ENCODE measurements at regions not wholly inside any gene's neighbourhood (a gene's known extent, or its start where the extent isn't known, plus 50 kb on each side); places are given as distances from the start of the nearest gene placed in this dataset.

DNA sequence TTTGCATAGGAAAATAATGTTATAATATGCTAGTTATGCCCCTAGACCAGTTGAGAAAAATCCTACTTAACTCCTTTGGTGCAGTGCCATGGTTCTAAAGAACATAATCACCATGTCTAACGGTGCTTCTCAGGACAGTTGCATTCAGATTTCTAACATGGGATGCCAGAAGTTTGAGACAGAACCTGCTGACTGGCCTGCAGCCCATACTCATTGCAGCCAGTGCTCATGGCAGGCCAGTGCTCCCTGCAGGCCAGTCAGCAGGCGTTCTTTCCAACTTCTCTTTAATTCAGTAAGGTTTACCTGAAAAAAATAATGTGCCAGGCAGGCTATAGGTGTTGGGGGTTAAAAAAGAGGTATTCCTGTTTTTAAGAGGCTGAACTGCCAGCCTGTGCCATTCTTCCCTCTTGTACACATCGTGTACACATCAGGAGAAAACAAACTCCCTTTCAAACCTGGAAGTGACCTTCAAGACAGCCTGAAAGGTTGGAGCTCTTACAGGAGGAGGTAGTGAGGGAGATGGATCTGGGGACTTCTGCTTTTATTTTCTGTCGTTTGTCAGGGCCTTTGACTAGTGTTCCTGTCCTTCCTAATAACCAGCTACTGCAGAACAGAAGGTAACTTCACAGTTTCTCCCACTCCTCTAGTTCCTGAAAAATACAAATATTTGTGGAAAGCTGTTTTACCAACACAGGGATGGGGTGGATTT is 146.0 kb upstream of the MAGI3 start:
- TF ChIP-seq RAD21 (IDR thresholded peaks at IDR 0.05; ENCODE audit: low read depth) (no peak), TAF1 (IDR thresholded peaks at IDR 0.05; ENCODE audit: low read depth) (no peak), TCF12 (IDR thresholded peaks at IDR 0.05; ENCODE audit: low read depth) (no peak), EP300 (IDR thresholded peaks at IDR 0.05; ENCODE audit: borderline replicate concordance) (no peak), REST (IDR thresholded peaks at IDR 0.05; ENCODE audit: low read depth) (no peak), MAX (IDR thresholded peaks at IDR 0.05) (no peak), CEBPB (IDR thresholded peaks at IDR 0.05) (no peak), USF1 (IDR thresholded peaks at IDR 0.05) (no peak), CREB1 (IDR thresholded peaks at IDR 0.05; ENCODE audit: low read depth) (no peak), YY1 (IDR thresholded peaks at IDR 0.05; ENCODE audit: low read depth) (no peak), FOXM1 (IDR thresholded peaks at IDR 0.05; ENCODE audit: borderline replicate concordance, low read depth) (no peak), ZBTB7A (IDR thresholded peaks at IDR 0.05; ENCODE audit: low read depth) (no peak), NFIC (IDR thresholded peaks at IDR 0.05) (no peak), EGR1 (IDR thresholded peaks at IDR 0.05) (no peak)

All from Ishikawa (cell line).